ENCODE measurements at regions not wholly inside any gene's neighbourhood (a gene's known extent, or its start where the extent isn't known, plus 50 kb on each side); places are given as distances from the start of the nearest gene placed in this dataset.

- DNase-seq (ENCODE audit: low spot score): no peak
Measured at GRCh38 chr6:67391955-67392354, 1243.1 kb upstream of the ADGRB3 start.

- no peak for DNase-seq (ENCODE audit: low spot score)
Measured at GRCh38 chr6:67369679-67370078, 1265.4 kb upstream of the ADGRB3 start.

GRCh38 chr6:67362976-67363375, 1272.1 kb upstream of the ADGRB3 start:
- no peak for DNase-seq (ENCODE audit: low spot score)

DNA sequence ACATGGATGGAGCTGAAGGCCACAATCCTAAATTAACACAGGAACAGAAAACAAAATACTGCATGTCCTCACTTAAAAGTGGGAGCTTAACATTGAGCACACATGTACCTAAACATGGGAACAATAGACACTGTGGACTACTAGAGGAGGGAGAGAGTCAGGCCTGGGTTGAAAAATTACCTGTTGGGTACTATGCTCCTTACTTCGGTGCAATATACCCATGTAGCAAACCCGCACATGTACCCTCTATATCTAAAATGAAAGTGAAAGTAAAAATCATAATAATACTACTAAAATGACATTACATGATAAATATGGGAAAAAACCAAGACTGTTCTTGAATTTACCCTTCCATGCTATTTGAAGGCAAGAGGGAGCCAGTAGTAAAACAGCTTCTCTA, 1273.8 kb upstream of the ADGRB3 start:
- DNase-seq (ENCODE audit: low spot score): no peak

GRCh38 chr6:67358241-67358640, 1276.8 kb upstream of the ADGRB3 start:
- no peak for DNase-seq (ENCODE audit: low spot score)

- DNase-seq (ENCODE audit: low spot score): no peak
Measured at GRCh38 chr6:67353861-67354260, 1281.2 kb upstream of the ADGRB3 start.

DNA sequence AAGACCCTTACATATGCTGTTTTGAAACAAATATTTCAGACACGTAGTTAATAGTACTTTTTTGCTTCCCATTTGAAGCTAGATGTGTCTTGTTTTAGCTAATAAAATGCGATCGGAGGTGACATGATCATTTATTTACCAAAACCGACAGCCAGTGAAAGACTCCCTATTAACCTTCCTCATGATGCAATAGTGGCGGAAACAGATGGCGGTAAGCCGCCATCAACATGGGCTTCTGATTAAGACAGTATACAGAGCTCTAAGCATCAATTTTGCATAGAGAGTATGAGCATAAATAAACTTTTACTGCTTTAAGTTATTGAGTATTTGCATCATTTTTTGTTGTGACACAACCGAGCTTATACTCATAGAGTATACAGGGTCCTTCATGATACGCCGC, 1282.4 kb upstream of the ADGRB3 start:
- DNase-seq (ENCODE audit: low spot score): no peak

DNA sequence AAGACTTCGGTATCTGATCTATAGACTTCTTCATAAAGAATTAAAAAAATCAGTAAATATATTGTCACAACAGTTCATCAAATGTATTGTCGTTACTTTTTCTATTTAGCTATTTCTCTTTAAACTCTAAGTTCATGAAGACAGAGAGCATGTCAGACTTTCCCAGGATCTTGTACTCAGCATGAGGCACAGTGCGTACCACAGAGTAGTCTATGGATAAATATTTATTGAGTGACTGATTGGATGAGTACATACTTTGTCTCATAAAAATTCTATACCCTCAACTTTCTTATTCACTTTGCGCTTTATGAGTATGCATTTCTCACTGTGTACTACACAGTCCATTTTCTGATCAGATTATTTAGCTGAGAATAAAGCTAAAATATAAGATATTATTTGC, 1284.4 kb upstream of the ADGRB3 start:
- DNase-seq (ENCODE audit: low spot score): no peak

DNA sequence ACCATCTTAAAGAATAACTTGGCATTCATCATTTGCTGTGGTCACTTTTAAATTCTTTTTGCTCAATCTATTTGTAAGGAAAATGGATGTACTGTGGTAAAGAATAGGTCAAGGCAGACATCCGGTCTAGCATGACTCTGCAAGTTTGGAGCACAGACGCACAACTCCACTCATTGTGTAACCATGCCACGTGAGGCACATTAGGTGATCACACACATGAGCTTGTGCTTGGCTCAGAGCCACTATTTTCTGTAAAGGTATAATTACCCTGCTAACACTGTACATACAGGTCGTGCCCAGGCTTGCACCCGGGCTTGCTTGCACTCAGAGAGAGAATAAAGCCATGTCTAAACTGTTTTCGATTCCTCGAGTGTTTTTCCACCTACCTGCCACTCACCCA, 1289.1 kb upstream of the ADGRB3 start:
- no peak for DNase-seq (ENCODE audit: low spot score)

DNA sequence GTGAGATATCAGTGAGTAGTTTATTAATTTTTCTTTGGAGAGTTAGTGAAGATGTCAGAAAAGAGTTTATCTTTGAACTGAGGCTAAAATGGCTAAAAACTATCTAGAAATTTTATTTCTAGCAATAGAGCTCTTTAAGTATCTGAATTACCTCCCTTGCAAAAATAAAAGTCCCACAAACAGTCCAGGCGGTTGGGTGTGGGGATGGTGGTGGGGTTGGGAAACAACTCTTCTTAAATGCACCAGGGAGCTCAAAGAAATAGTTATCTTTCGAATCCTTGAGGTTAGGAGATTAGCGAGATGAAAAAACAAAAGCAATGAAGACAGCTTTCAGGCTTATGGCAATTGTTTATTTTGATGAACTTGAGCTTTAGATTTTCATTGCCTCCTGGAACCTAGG, 1299.1 kb upstream of the ADGRB3 start:
- no peak for DNase-seq (ENCODE audit: low spot score)

GRCh38 chr6:67331304-67331703, 1303.8 kb upstream of the ADGRB3 start:
- no peak for DNase-seq (ENCODE audit: low spot score)

- DNase-seq (ENCODE audit: low spot score): no peak
Measured at GRCh38 chr6:67328269-67328668, 1306.8 kb upstream of the ADGRB3 start.

GRCh38 chr6:67300430-67301040, 1334.5 kb upstream of the ADGRB3 start:
- DNase-seq (ENCODE audit: low spot score): no peak

GRCh38 chr6:67292169-67292568, 1342.9 kb upstream of the ADGRB3 start:
- DNase-seq (ENCODE audit: low spot score): no peak

DNA sequence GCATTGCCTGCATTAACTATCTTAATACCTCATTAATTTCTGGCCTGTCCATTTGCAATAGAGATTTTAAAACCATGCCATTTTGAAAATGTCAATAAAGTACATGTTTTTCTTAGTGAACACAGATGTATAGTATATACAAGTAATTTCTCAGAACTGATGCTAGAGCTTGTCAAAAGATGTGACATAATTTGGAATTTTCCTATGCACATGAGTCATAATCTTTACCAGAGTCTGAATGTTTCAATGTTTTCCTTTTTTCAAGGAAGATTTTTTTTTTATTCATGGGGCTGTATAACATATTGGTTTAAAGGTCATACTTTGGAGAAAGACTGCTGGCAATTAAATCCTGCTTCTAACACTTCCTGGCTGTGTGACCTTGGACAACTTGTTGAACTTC, 1347.5 kb upstream of the ADGRB3 start:
- no peak for DNase-seq (ENCODE audit: low spot score)

DNA sequence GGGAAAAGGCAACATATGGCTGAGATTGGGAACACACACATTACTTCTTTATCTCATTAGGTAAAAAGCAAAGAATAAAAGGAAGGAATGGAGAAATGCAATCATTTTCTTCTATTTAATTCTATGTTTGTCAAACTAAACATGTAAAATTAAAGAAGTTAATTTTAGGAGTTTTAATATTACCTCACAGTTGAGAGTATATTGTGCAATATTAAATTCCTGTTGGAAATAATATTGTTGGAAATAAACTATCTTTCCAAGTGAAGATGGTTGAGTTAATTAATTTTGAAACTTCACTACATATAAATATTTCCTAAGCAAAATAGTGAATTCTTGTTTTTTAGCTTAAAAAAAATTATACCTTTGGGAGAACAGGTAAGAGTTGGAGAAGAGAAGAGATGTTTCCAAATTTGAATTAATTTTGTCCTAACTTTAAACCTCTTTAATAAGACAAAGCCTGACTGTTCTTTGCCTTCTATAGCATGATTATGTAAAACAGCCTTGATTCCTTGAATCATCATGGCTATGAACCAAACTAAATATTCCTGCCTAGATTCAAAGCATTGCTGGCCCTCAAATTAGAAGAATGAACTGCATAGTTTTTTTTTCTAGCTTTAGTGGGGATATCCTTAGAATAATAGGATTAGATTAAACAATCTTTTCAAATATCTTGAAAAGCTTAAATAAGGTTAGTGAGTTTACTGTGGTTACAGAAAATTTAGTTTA, 1349.1 kb upstream of the ADGRB3 start:
- DNase-seq (ENCODE audit: low spot score): no peak

GRCh38 chr6:67277312-67277711, 1357.8 kb upstream of the ADGRB3 start:
- DNase-seq (ENCODE audit: low spot score): no peak

- no peak for DNase-seq (ENCODE audit: low spot score)
Measured at GRCh38 chr6:67265996-67266921, 1368.8 kb upstream of the ADGRB3 start.

- peak; percentile 21 for DNase-seq (ENCODE audit: low spot score)
Measured at GRCh38 chr6:67252663-67253062, 1382.4 kb upstream of the ADGRB3 start.

- no peak for DNase-seq (ENCODE audit: low spot score)
Measured at GRCh38 chr6:67248077-67248476, 1387.0 kb upstream of the ADGRB3 start.

DNA sequence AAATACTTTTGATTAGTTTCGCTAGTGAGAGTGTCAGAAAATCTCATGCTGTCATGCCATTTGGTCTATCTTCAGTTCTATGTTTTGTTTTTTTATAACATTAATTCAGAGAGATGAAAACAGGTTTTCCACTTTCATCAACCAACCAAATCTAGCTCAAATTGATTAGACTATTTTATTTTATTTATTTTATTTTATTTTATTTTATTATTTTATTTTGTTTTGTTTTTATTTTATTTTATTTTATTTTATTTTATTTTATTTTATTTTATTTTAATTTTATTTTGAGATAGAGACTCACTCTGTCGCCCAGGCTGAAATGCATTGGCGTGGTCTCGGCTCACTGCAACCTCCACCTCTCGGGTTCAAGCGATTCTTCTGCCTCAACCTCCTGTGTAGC, 1391.0 kb upstream of the ADGRB3 start:
- DNase-seq (ENCODE audit: low spot score): no peak

GRCh38 chr6:67237277-67237676, 1397.8 kb upstream of the ADGRB3 start:
- DNase-seq (ENCODE audit: low spot score): no peak

GRCh38 chr6:67231092-67231491, 1404.0 kb upstream of the ADGRB3 start:
- DNase-seq (ENCODE audit: low spot score): no peak
